K562 (cell line): ENCODE measurements at regions not wholly inside any gene's neighbourhood (a gene's known extent, or its start where the extent isn't known, plus 50 kb on each side); places are given as distances from the start of the nearest gene placed in this dataset.

Experiments used
- ATAC-seq: fragments of 200-7000 bp; cut with Tn5 transposase; 3 replicates; pipeline ENCODE4 v1.9.1; 2020; ENCODE audit warnings: moderate library complexity
- BruUV-seq: library from RNA; stranded (reverse); fragments of 400-500 nt; replicated peaks from 2 replicates; lab custom pipeline; 2021; lab: Mats Ljungman, UMichigan
- CTCF ChIA-PET: fragments of 300-600 bp; formaldehyde crosslinking; extraction: SDS; loops from one replicate; lab custom pipeline; 2021; ENCODE audit warnings: low intra/inter-chr PET ratio; lab: Yijun Ruan, JAX
- POLR2A ChIA-PET: fragments of 300-600, 350-650 bp; sonication (Branson Sonifier 250); formaldehyde crosslinking; extraction: SDS; loops from one replicate; lab custom pipeline; 2021; ENCODE audit warnings: antibody characterized with exemption, inconsistent platforms; lab: Yijun Ruan, JAX
- DNase-seq, 4 experiments: peaks; one replicate each; pipeline versions ENCODE4 v3.0.0 to v3.0.0-alpha.2; 2011 to 2018; ENCODE audit warnings: low spot score in 3 of 4, mixed read lengths in 3 of 4; ENCODE audit errors: extremely low read depth in 1 of 4
- FAIRE-seq: peaks from 2 replicates; lab custom pipeline; 2011; peaks lifted over from hg19 to GRCh38; lab: Jason Lieb, UNC
- H2AFZ ChIP-seq: 2 replicates; pipeline ENCODE4 v1.6.0; 2011; ENCODE audit warnings: low read depth, low read length, control low read depth, inconsistent platforms
- H3K27ac ChIP-seq: fragments of 200-600 bp; 3 replicates; pipeline ENCODE4 v1.8.0; 2011; ENCODE audit warnings: low read depth, mild to moderate bottlenecking, control low read depth, inconsistent platforms, low read length, moderate library complexity, mixed read lengths; ENCODE audit errors: extremely low read depth
- H3K27me3 ChIP-seq, 2 experiments: fragments of 300-600 bp in 1 of 2; 2 replicates in 1 of 2; 3 replicates in 1 of 2; pipeline versions ENCODE4 v1.6.0 to v1.8.0; 2011; ENCODE audit warnings: inconsistent platforms in 2 of 2, low read length in 2 of 2, mild to moderate bottlenecking in 1 of 2, mixed read lengths in 1 of 2, moderate library complexity in 1 of 2; ENCODE audit not compliant: control insufficient read depth in 2 of 2, insufficient read depth in 2 of 2
- H3K36me3 ChIP-seq: fragments of 300-600 bp; 3 replicates; pipeline ENCODE4 v1.8.0; 2011; ENCODE audit warnings: mild to moderate bottlenecking, low read length, inconsistent platforms; ENCODE audit not compliant: control insufficient read depth, insufficient read depth
- H3K4me1 ChIP-seq, 2 experiments: fragments of 200-600 bp in 1 of 2; replicated peaks in 1 of 2; 2 replicates in 1 of 2; 3 replicates in 1 of 2; pipeline versions ENCODE4 v1.5.1 to v1.8.0; 2011; ENCODE audit warnings: inconsistent platforms in 2 of 2, low read length in 2 of 2, mild to moderate bottlenecking in 1 of 2, mixed read lengths in 1 of 2, moderate library complexity in 1 of 2; ENCODE audit not compliant: control insufficient read depth in 2 of 2, insufficient read depth in 2 of 2
- H3K4me2 ChIP-seq: 2 replicates; pipeline ENCODE4 v1.6.1; 2011; ENCODE audit warnings: low read length, control low read depth, inconsistent platforms, mixed read lengths; ENCODE audit not compliant: insufficient read depth
- H3K4me3 ChIP-seq: fragments of 200-600 bp; sonication (generic), shearing (Covaris generic); 2 replicates; pipeline ENCODE4 v1.5.1; 2016; ENCODE audit warnings: control low read depth, inconsistent platforms
- H3K79me2 ChIP-seq: fragments of 200-600 bp; 3 replicates; pipeline ENCODE4 v1.8.0; 2011; ENCODE audit warnings: low read length, inconsistent platforms; ENCODE audit not compliant: control insufficient read depth, insufficient read depth
- H3K9ac ChIP-seq, 2 experiments: 2 replicates each; pipeline versions ENCODE4 v1.6.0 to v1.6.1; 2011; ENCODE audit warnings: low read depth in 2 of 2, low read length in 2 of 2, control low read depth in 1 of 2, inconsistent platforms in 1 of 2, mild to moderate bottlenecking in 1 of 2, mixed read lengths in 1 of 2; ENCODE audit not compliant: insufficient read depth in 1 of 2
- H3K9me1 ChIP-seq: one replicate; pipeline ENCODE4 v1.6.0; 2011; ENCODE audit warnings: inconsistent platforms, mild to moderate bottlenecking, low read length, moderate library complexity; ENCODE audit not compliant: control insufficient read depth, insufficient read depth
- H3K9me3 ChIP-seq: replicated peaks from 2 replicates; pipeline ENCODE4 v1.5.1; 2011; ENCODE audit warnings: low read depth, low read length, inconsistent platforms; ENCODE audit not compliant: control insufficient read depth, insufficient read depth
- H4K20me1 ChIP-seq: replicated peaks from 2 replicates; pipeline ENCODE4 v1.6.1; 2011; ENCODE audit warnings: low read length, inconsistent platforms, mixed read lengths; ENCODE audit not compliant: control insufficient read depth, insufficient read depth
- ADNP ChIP-seq: fragments of 200-800 bp; sonication (Bioruptor generic); IDR thresholded peaks from 2 replicates; pipeline ENCODE4 v1.6.1; 2016; ENCODE audit warnings: missing genetic modification characterization, missing compliant biosample characterization
- BACH1 ChIP-seq: fragments of 200-800 bp; sonication (Bioruptor generic); IDR thresholded peaks from 2 replicates; pipeline ENCODE4 v1.6.1; 2016; ENCODE audit warnings: missing genetic modification characterization, missing compliant biosample characterization
- CREB1 ChIP-seq, 2 experiments: sonication (generic) in 1 of 2; formaldehyde crosslinking in 1 of 2; IDR thresholded peaks; 2 replicates each; pipeline versions ENCODE4 v1.6.1 to v1.8.0; 2012 to 2022; ENCODE audit warnings: inconsistent platforms in 1 of 2, mild to moderate bottlenecking in 1 of 2, missing genetic modification reagents in 1 of 2, moderate library complexity in 1 of 2
- CSDE1 ChIP-seq, 2 experiments: fragments of 450-650 bp; IDR thresholded peaks; 2 replicates each; pipeline ENCODE4 v1.6.1; 2016; ENCODE audit warnings: mild to moderate bottlenecking in 1 of 2
- CXXC5 ChIP-seq: fragments of 250-450 bp; sonication (Bioruptor Pico); IDR thresholded peaks from 2 replicates; pipeline ENCODE4 v1.8.0; 2022; ENCODE audit warnings: inconsistent platforms, mild to moderate bottlenecking, moderate library complexity
- HNRNPLL ChIP-seq: fragments of 200-400 bp; formaldehyde crosslinking; IDR thresholded peaks from 2 replicates; pipeline ENCODE4 v1.6.1; 2017; ENCODE audit warnings: low read length, low read depth, mild to moderate bottlenecking; ENCODE audit not compliant: poor library complexity, severe bottlenecking
- ILK ChIP-seq: fragments of 450-650 bp; IDR thresholded peaks from 2 replicates; pipeline ENCODE4 v1.6.1; 2016; ENCODE audit warnings: missing genetic modification characterization, low read depth, mild to moderate bottlenecking, missing compliant biosample characterization, moderate library complexity, borderline replicate concordance
- MTA1 ChIP-seq: fragments of 450-650 bp; IDR thresholded peaks from 2 replicates; pipeline ENCODE4 v1.6.1; 2017; ENCODE audit warnings: borderline replicate concordance
- RBM22 ChIP-seq: fragments of 200-400 bp; formaldehyde crosslinking; IDR thresholded peaks from 2 replicates; pipeline ENCODE4 v1.6.1; 2018; ENCODE audit warnings: low read length, low read depth; ENCODE audit not compliant: poor library complexity, severe bottlenecking
- WGBS: fragments of 100-300 bp; shearing (Covaris generic); methylation state at CpG from one replicate; pipeline ENCODE4 v1.1.6; 2016; ENCODE audit warnings: low coverage, mixed read lengths; ENCODE audit not compliant: insufficient coverage; ENCODE audit errors: missing lambda C conversion rate; 5-methylcytosine and 5-hydroxymethylcytosine counted together
- in situ Hi-C: fragments of 300-500 bp; cut with MboI; formaldehyde crosslinking; loops from 4 replicates; pipeline ENCODE4 v1.15.0; 2018; ENCODE audit warnings: inconsistent platforms, mixed read lengths
- intact Hi-C: fragments of 100-400 bp; cut with micrococcal nuclease; formaldehyde crosslinking; loops from 2 replicates; pipeline ENCODE4 v1.14.2; 2022
- TF ChIP-seq, protein P1 (sequence below), 2 experiments: fragments of 450-650 bp in 1 of 2; sonication (generic) in 1 of 2; formaldehyde crosslinking in 1 of 2; IDR thresholded peaks in 1 of 2; conservative IDR thresholded peaks in 1 of 2; 2 replicates each; pipeline versions ENCODE4 v1.6.1 to v1.8.1; 2016 to 2023; ENCODE audit warnings: mild to moderate bottlenecking in 2 of 2, moderate library complexity in 2 of 2, inconsistent platforms in 1 of 2, missing genetic modification reagents in 1 of 2
- TF ChIP-seq, protein P2 (sequence below): sonication (generic); formaldehyde crosslinking; IDR thresholded peaks from 2 replicates; pipeline ENCODE4 v1.8.0; 2022; ENCODE audit warnings: mild to moderate bottlenecking, missing genetic modification reagents

DNA sequence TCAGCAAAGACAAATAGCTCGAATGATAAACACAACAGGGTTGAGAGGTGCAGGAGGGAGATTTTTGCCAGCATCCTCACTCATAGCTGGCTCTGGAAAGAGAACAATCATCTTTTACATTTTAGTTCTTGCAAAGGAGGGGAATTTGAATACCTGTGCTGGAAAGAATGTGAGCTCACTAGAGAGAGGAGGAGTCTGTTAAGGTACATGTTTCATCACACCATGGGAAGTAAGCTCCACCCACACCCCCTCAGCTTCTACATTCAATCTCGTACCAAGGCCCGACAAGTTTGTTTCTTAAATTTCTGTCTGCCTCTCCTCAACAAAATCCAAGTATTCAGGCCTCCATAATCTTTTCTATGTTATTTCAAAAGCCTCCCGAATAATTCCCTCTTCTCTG is 254.6 kb downstream of the BRINP1 start:
- Histone ChIP-seq H3K9me3 (no peaks in the 10 kb centered on the region), H3K4me1 (no peaks in the 10 kb centered on the region), H4K20me1 (no peaks in the 10 kb centered on the region), H3K4me3 (no peak overlapping the region), H3K27me3 (no peaks in the 10 kb centered on the region), H3K9me1 (no peaks in the 10 kb centered on the region), H3K9ac (no peak overlapping the region), H3K79me2 (no peaks in the 10 kb centered on the region), H3K27ac (no peak overlapping the region), H3K36me3 (no peaks in the 10 kb centered on the region), H2AFZ (no peak overlapping the region), H3K4me2 (no peak overlapping the region)
- intact Hi-C loops (no loop called here), in situ Hi-C loops (no loop called here)
- no TSS peak for BruUV-seq
- ChIA-PET CTCF (no interaction called here), POLR2A (no interaction called here)
- WGBS, result 0% methylated on average over 3 of the region's 4 CpGs
- no peak for ATAC-seq
- no peak for TF ChIP-seq ILK (tag)
- no peak for TF ChIP-seq RBM22
- no peak for TF ChIP-seq CXXC5
- TF ChIP-seq HNRNPLL, result no peak
- TF ChIP-seq CREB1 (IDR thresholded peaks at IDR 0.05), result no peak
- no peak for TF ChIP-seq CREB1 (CRISPR knock-in tag; IDR thresholded peaks at IDR 0.05)
- no peak for TF ChIP-seq ADNP
- no peak for TF ChIP-seq CSDE1 (IDR thresholded peaks at IDR 0.05)
- no peak for TF ChIP-seq MTA1
- TF ChIP-seq BACH1 (tag), result no peak
- TF ChIP-seq, protein P1, sequence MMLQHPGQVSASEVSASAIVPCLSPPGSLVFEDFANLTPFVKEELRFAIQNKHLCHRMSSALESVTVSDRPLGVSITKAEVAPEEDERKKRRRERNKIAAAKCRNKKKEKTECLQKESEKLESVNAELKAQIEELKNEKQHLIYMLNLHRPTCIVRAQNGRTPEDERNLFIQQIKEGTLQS (IDR thresholded peaks at IDR 0.05), result no peak
- TF ChIP-seq, protein P1 (CRISPR knock-in tag; conservative IDR thresholded peaks at IDR 0.05), result no peak
- TF ChIP-seq, protein P2, sequence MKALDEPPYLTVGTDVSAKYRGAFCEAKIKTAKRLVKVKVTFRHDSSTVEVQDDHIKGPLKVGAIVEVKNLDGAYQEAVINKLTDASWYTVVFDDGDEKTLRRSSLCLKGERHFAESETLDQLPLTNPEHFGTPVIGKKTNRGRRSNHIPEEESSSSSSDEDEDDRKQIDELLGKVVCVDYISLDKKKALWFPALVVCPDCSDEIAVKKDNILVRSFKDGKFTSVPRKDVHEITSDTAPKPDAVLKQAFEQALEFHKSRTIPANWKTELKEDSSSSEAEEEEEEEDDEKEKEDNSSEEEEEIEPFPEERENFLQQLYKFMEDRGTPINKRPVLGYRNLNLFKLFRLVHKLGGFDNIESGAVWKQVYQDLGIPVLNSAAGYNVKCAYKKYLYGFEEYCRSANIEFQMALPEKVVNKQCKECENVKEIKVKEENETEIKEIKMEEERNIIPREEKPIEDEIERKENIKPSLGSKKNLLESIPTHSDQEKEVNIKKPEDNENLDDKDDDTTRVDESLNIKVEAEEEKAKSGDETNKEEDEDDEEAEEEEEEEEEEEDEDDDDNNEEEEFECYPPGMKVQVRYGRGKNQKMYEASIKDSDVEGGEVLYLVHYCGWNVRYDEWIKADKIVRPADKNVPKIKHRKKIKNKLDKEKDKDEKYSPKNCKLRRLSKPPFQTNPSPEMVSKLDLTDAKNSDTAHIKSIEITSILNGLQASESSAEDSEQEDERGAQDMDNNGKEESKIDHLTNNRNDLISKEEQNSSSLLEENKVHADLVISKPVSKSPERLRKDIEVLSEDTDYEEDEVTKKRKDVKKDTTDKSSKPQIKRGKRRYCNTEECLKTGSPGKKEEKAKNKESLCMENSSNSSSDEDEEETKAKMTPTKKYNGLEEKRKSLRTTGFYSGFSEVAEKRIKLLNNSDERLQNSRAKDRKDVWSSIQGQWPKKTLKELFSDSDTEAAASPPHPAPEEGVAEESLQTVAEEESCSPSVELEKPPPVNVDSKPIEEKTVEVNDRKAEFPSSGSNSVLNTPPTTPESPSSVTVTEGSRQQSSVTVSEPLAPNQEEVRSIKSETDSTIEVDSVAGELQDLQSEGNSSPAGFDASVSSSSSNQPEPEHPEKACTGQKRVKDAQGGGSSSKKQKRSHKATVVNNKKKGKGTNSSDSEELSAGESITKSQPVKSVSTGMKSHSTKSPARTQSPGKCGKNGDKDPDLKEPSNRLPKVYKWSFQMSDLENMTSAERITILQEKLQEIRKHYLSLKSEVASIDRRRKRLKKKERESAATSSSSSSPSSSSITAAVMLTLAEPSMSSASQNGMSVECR, result no peak
- no peak for FAIRE-seq
- no peak for DNase-seq
